KMS-11 (cell line): ENCODE measurements at regions not wholly inside any gene's neighbourhood (a gene's known extent, or its start where the extent isn't known, plus 50 kb on each side); places are given as distances from the start of the nearest gene placed in this dataset.

Source experiments
- H2AFZ ChIP-seq: fragments of 200-600 bp; sonication (generic); 2 replicates; pipeline ENCODE4 v1.6.1; 2016; ENCODE audit warnings: antibody characterized with exemption, mixed run types, low read depth
- H3K27ac ChIP-seq: fragments of 200-600 bp; sonication (generic); 2 replicates; pipeline ENCODE4 v1.6.1; 2016; ENCODE audit warnings: mild to moderate bottlenecking, mixed run types
- H3K27me3 ChIP-seq: fragments of 200-600 bp; sonication (generic); 2 replicates; pipeline ENCODE4 v1.6.1; 2017; ENCODE audit warnings: mild to moderate bottlenecking, low read depth, mixed run types, moderate library complexity; ENCODE audit not compliant: insufficient read depth
- H3K36me3 ChIP-seq: fragments of 200-600 bp; sonication (generic); 2 replicates; pipeline ENCODE4 v1.6.1; 2017; ENCODE audit warnings: mild to moderate bottlenecking, mixed run types; ENCODE audit not compliant: insufficient read depth
- H3K4me1 ChIP-seq: fragments of 200-600 bp; sonication (generic); 2 replicates; pipeline ENCODE4 v1.6.1; 2016; ENCODE audit warnings: mild to moderate bottlenecking, low read depth, mixed run types; ENCODE audit not compliant: poor library complexity, severe bottlenecking
- H3K4me2 ChIP-seq: fragments of 200-600 bp; sonication (generic); 2 replicates; pipeline ENCODE4 v1.7.0; 2016; ENCODE audit warnings: mild to moderate bottlenecking, mixed run types
- H3K4me3 ChIP-seq: fragments of 200-600 bp; sonication (generic); IDR thresholded peaks from 2 replicates; pipeline ENCODE4 v1.6.1; 2017; ENCODE audit warnings: low read depth, low read length, mixed read lengths; ENCODE audit not compliant: insufficient read depth
- H3K79me2 ChIP-seq: fragments of 200-600 bp; sonication (generic); 2 replicates; pipeline ENCODE4 v1.6.1; 2016; ENCODE audit warnings: low read depth, mixed run types; ENCODE audit not compliant: insufficient read depth
- H3K9ac ChIP-seq: fragments of 200-600 bp; sonication (generic); 2 replicates; pipeline ENCODE4 v1.6.1; 2016; ENCODE audit warnings: mild to moderate bottlenecking, mixed run types
- H4K20me1 ChIP-seq: fragments of 200-600 bp; sonication (generic); 2 replicates; pipeline ENCODE4 v1.6.1; 2016; ENCODE audit warnings: mild to moderate bottlenecking, mixed run types; ENCODE audit not compliant: insufficient read depth
- TF ChIP-seq, protein P1 (sequence below): fragments of 200-600 bp; sonication (generic); conservative IDR thresholded peaks from 2 replicates; pipeline ENCODE4 v1.6.1; 2017; ENCODE audit warnings: low read depth, mild to moderate bottlenecking, antibody characterized with exemption, low read length, moderate library complexity, mixed read lengths

DNA sequence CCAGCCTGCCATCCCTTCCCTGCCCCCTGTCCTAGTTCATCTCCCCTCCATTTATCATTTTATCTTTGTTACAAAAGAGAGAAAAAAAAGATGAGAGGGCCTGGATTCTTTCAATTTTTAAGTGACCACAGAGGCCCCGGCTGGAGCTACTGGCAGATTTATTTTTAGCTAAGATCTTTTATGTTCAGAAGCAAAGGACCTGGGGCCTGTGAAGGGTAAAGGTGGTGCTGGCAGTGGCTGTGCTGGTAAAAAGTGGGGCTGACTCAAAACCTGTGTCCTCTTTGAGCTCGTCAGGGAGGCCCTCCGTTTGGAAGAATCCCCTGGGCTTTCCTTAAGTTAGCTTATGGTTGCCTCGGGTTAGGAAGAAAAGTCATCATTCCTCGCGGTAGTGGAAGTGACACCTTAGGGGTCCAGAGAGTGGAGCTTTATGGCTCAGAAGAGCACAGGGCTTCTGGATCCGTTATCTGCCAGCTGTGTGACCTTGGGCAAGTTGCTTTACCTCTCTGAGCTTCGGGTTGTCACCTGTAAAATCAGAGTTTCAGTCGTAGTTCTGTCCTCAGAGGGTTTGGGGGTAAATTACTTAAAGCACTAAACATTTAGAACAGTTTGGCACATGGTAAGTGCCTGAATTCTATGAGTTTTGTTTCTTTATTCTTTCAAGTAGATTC lies 923.8 kb upstream of the EEF2KMT start:
- H3K4me3 ChIP-seq: no peak overlapping the region
- H3K36me3 ChIP-seq: no peaks in the 10 kb centered on the region
- H3K9ac ChIP-seq: no peak overlapping the region
- no peaks in the 10 kb centered on the region for H3K79me2 ChIP-seq
- no peak overlapping the region for H3K4me2 ChIP-seq
- H3K27ac ChIP-seq: no peak overlapping the region
- H2AFZ ChIP-seq: no peak overlapping the region
- no peaks in the 10 kb centered on the region for H3K27me3 ChIP-seq
- H4K20me1 ChIP-seq: no peaks in the 10 kb centered on the region
- H3K4me1 ChIP-seq: no peaks in the 10 kb centered on the region
- TF ChIP-seq, protein P1, sequence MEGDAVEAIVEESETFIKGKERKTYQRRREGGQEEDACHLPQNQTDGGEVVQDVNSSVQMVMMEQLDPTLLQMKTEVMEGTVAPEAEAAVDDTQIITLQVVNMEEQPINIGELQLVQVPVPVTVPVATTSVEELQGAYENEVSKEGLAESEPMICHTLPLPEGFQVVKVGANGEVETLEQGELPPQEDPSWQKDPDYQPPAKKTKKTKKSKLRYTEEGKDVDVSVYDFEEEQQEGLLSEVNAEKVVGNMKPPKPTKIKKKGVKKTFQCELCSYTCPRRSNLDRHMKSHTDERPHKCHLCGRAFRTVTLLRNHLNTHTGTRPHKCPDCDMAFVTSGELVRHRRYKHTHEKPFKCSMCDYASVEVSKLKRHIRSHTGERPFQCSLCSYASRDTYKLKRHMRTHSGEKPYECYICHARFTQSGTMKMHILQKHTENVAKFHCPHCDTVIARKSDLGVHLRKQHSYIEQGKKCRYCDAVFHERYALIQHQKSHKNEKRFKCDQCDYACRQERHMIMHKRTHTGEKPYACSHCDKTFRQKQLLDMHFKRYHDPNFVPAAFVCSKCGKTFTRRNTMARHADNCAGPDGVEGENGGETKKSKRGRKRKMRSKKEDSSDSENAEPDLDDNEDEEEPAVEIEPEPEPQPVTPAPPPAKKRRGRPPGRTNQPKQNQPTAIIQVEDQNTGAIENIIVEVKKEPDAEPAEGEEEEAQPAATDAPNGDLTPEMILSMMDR: no peak

DNA sequence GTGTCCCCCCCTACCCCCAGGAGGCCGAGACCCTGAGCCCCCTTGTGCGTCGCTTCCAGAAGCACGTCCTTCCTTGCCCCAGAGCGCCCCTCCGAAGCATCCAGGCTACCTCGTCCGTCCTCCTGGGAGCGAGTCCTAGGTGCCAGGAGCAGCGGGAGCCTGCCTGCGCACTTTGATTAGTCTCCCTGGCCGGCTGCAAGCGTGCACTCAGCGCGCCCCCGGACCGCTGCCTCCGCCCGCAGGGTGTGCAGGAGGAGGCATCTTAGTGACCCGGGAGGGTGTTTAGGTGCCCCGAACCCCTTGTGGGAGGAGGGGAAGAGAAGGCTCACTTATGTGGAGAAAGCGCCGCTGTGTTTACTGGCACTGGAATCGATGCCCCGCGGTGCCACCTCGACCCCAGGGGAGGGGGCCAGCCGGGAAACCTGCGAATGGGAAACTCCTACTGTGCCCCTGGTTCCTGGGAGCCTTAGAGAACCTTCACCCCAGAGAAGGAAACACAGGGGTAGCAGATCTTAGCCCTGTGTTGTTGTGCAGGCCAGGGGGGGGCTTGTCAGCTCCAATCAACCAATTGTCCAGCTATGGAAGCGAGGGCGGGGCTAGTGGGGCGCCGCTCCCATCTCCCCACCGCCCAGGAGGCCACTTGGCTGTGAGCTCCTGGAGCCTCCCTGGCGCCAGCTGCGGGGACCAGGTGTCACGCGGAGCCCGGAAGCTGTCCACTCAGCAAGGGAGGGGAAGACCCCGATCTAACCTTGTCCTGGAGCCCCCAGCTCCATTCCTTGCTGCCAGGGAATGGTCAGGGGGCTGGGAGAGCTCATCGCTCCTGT lies 922.8 kb upstream of the EEF2KMT start:
- Histone ChIP-seq H3K27me3 (no peaks in the 10 kb centered on the region), H3K4me3 (no peak overlapping the region), H3K36me3 (no peaks in the 10 kb centered on the region), H3K79me2 (no peaks in the 10 kb centered on the region), H3K9ac (no peak overlapping the region), H3K4me2 (no peak overlapping the region), H3K27ac (no peak overlapping the region), H2AFZ (no peak overlapping the region), H3K4me1 (no peaks in the 10 kb centered on the region), H4K20me1 (no peaks in the 10 kb centered on the region)
- TF ChIP-seq, protein P1: no peak

DNA sequence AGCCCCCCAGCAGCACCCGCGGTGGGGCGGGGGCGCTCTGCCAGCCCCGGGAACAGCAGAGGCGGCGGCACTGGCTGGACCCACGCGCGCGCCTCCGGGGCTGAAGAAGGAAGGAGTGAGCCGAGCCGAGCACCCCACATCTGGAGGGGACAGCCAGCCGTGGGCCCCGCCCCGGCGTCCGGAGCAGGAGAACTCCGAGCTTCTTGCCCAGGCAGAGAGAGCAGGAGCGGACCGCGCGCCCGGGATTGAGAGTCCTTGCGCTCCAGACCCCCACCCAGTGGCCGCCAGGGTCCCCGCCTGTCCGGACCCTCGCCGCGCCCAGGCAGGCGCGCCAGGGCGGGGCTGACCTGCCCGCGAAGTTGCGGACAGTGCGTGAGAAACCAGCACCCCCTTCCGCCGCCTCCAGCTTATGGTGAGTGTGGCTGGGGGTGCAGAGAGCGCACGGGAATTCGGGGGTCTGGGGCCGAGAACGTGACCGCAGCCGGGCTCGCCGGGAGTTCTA lies 921.9 kb upstream of the EEF2KMT start:
- no peak overlapping the region for H3K4me2 ChIP-seq
- no peaks in the 10 kb centered on the region for H3K79me2 ChIP-seq
- no peak overlapping the region for H2AFZ ChIP-seq
- no peaks in the 10 kb centered on the region for H3K4me1 ChIP-seq
- H4K20me1 ChIP-seq: no peaks in the 10 kb centered on the region
- H3K36me3 ChIP-seq: no peaks in the 10 kb centered on the region
- TF ChIP-seq, protein P1: no peak
- no peak overlapping the region for H3K27ac ChIP-seq
- no peaks in the 10 kb centered on the region for H3K27me3 ChIP-seq
- H3K4me3 ChIP-seq: no peak overlapping the region
- H3K9ac ChIP-seq: no peak overlapping the region

DNA sequence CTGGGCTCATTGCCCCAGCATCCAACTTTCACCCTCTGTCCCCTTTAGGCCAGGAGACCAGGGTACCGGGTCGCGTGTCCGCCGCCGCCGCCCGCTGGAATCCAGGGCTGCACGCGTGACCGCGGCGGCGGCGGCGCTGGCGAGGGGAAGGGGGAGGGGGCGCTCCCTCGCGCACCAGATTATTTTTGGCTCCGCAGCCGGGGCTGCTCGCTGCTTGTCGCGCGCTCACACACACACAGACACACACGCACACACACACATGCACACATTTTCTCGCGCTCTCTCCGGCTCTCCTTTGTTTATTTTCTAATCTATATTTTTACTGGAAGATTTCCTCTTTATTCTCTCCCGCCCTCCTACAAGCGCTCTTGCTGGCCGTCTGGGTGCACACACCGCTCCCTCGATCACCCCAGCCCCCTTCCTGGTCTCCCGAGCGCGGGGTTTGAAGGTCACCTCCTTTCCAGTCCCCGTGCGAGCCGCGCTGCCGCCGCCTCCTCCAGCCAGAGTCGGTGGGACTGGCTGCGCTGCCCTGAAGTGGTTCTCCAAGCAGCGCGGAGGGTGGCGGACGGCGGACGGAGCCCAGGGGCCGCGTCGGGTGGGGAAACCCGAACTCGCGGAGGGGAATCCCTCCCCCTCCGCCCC lies 921.4 kb upstream of the EEF2KMT start:
- Histone ChIP-seq H3K9ac (no peak overlapping the region), H3K4me1 (no peaks in the 10 kb centered on the region), H3K27ac (no peak overlapping the region), H3K4me2 (no peak overlapping the region), H3K4me3 (no peak overlapping the region), H4K20me1 (no peaks in the 10 kb centered on the region), H2AFZ (no peak overlapping the region), H3K79me2 (no peaks in the 10 kb centered on the region), H3K27me3 (no peaks in the 10 kb centered on the region), H3K36me3 (no peaks in the 10 kb centered on the region)
- TF ChIP-seq, protein P1: no peak
